Activated naive CD8-positive, alpha-beta T cell treated with anti-CD3 and anti-CD28 coated beads, Interleukin-2, amount 50 U/mL, for 16 hours (primary cell): ENCODE measurements at regions not wholly inside any gene's neighbourhood (a gene's known extent, or its start where the extent isn't known, plus 50 kb on each side); places are given as distances from the start of the nearest gene placed in this dataset.
"Not testable (repeated sequence)": the region's sequence is repeated elsewhere in the genome, so short reads cannot be mapped to it uniquely, and the experiment has no call there.

Experiments used
- DNase-seq: peaks from one replicate; pipeline ENCODE4 v3.0.0-alpha.2; 2020; ENCODE audit warnings: low read depth, low spot score

DNA sequence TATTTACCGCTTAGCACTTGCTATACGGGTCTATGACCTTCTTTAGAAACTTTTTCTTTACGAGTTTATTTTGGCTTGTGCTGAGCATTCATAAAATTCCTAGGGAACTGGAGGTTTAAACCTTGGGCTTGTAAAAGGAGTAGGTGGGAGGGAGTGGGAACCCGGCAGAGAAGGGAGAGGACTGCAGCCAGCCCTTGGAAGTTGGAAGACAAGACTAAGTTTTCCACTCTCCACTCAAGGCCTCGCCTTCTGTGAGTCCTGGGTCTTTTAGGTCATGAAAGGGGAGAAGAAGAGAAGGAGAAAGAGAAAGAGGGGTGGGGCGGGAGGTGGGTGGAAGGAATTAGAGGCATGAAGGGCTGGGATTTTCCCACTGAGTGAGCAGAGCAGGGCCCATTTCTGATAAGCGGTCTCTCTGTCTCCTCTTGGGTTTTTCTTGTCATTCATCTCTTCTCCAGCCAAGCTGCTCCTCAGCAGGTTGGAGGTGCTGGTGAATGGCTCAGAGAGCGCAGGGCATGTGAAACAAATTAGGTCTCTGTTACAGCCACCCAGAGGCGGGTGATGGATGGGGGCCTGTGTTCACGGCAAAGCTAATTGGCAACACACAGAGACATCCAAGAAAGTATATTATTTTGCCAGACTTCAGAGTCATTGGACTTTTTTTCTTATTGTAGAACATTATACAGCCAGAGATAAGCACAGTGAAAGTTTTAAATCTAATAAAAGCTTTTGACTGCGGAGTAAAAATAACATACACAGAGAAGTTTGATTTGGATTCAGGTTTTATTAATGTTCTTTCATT lies 247.3 kb downstream of the FOXD2 start:
- DNase-seq: no peak

DNA sequence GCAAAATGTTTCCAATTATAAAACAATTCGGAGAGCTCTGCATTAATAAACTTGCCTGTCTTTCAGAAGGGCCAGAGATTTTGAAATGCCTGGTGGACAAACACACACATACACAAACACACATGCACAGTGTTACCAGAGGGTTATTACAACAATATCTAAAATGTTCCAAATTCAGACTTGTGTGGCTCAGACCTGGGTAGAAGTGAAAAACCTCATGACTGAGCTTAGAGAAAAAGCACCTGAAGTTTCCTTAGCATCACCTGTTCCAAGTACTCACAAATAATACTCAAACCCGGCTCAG lies 247.9 kb downstream of the FOXD2 start:
- DNase-seq: no peak

DNA sequence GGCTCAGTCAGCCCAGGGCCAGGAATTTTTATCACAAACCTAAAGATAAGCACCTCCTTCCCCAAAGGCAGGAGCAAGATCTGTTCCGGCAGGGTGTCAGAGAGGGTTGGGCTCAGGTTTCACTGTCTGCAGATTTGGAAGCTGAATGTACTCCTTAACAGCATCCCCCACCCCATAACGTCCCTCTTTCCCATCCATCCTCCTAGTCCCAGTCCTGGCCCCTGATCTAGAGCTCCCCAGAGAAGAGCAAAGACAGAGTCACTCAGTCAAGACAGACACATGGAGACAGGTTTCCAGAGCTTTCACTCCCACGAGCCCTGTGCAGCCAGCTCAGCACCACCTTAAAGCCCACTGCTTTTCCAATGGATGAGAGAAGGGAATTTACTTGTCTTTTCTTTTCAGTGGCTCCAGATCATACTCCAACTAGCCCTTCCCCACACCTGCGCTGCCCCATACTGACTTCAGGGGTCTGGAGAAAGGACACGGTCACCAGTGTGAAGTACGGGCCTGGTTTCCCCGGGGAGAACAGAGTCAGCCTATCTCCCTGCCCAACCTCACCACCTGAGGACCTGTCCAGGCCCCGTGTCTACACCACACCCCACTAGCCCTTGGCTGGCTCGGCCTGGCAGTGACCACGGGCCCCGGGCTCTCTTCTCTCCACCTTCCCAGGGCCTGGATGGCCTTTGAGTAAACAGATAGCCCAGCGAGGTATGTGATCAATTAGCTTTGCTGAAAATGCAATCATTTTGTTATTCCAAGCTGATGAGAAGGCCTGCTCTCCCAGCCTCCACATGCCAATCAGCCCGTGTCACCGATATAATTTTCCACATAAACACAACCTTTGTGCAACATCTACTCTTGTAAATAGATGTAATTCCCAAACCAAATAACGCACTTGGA lies 249.1 kb downstream of the FOXD2 start:
- no peak for DNase-seq

DNA sequence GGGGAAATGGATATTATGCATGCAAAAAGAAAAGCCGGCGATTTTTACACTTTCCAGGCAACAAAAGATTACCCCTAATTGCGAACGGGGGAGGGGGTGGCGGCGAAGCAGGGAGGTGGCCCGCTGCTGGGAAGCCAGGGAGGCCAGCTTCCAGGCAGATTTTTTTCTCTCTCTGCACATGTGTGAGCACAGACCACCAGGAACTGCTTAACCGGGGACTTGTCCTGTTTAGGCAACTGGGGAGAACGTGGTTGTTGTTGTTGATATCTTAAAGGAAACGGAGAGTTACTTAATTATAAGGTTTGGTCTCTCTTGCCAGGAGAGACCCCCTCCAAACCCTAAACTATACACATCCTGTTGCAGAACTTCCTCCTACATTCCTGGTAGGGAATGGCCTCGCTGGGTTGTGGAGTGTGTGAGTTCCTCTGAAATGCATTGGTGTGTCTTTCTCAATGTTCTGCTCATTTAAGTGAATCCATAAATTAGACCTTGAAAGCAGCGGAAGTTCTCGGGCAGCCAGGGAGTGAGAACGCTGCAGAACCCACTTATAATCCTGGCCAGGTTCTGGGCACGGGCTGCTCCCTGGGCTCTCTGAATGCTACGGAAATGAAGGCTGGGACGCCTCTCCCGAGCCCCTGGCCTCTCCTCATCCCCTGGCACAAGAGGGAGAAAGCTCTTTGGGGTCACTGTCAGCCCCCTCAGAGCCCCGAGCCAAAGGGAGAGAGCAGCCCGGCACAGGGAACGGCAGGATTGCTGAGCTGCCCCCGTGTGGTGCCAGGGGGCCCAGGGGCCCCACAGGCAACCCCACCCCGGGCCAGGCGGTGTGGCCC lies 250.0 kb downstream of the FOXD2 start:
- DNase-seq: no peak

DNA sequence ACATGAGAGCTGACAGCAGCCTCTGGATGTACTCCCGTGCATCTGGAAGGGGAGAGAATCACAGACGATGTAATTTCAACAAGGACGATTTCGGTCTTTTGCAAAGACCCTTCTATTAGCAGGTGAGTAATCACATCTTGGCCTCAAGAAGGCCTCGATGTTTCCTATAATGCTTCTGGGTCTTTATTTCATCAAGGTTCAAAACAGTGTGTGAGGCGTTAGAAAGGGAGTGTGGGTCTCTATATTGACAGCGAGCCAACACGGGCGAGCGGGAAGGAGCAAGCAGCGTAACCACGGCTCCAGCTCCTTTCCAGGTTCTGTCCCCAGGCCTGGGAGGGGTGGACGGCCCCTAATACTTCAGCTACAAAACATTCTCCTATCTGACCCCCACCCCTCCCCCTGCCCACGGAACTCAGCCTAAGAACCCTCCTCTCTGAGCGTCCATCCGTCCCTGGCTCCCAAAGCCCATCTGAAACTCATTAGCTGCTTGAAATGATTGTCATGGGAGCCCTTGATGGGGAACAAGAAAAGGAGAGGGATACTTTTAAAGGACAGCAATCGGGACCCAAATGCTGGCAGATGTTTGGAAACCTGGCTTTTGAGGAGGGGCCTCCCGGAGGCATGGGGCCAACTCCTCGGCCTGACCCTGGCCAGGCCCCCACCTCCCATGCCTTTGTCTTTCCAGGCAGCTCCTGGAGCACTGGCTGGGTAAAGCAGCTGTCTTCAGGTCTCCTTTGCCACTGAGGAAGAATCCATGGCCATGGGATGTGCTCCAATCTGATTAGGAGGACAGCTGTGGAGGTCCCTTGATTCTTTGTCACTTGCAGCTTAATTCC lies 250.8 kb downstream of the FOXD2 start:
- DNase-seq: no peak

DNA sequence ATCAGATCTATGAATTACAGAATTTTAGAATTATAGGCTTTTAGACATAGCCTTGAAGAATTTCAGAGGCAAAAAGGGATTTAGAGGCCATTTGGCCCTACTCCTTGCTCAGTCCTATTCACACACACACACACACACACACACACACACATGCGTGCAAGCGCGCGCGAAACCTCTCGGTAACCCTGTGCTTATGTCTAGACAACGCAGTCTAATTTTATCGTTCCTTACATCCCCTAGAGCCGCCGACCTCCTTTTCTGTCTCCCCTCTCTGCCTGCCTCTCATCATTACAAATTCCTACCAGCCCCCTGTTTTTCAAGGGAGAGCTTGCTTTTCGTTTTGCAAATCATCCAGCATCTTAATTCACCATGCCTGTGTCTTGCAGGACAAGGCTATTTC lies 252.1 kb downstream of the FOXD2 start:
- no peak for DNase-seq

DNA sequence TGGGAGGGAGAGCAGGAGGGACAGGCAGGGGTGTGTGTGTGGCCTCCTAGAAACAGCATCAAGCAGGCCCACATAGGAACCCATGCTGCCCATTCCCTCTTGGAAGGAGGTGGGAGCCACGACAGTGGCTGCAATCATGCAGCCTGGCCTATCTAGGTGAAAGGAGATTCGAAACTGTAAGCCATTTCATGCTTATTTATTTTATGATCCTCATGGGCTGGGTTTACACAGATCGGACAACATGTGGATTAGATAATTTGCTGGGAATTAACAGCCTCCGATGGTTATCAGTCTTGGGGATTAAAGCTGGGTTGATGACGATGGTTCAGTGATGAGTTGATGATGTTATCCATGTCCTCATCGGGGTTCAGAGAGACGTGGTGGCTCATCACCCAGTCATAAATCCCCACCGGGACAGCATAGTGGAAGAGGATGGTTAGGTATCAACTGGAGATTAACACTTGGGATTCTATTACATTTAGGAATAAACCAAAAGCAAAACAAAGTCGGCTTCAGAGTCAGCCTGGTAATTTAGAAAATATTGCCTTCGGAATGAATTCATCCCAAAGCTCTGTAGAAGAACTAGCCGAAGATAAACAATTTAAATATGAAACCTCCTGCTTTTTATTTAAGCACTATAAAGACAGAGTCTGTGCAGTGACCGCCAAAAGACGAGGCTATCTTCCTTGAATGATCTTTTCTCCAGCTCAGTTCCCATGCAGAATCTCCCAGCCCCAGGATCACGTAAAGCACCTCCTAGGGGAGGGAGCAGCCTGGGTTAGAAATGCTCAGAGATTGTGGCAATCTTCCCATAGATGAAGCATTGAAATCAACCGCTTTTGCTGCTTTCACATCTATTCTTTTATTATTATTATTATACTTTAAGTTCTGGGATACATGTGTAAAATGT lies 252.8 kb downstream of the FOXD2 start:
- no peak for DNase-seq

DNA sequence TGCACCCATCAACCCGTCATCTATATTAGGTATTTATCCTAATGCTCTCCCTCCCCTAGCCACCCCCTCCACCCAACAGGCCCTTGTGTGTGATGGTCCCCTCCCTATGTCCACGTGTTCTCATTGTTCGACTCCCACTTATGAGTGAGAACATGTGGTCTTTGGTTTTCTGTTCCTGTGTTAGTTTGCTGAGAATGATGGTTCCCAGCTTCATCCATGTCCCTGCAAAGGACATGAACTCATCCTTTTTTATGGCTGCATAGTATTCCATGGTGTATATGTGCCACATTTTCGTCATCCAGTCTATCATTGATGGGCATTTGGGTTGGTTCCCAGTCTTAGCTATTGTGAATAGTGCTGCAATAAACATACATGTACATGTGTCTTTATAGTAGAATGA lies 253.4 kb downstream of the FOXD2 start:
- DNase-seq: not testable (repeated sequence)

DNA sequence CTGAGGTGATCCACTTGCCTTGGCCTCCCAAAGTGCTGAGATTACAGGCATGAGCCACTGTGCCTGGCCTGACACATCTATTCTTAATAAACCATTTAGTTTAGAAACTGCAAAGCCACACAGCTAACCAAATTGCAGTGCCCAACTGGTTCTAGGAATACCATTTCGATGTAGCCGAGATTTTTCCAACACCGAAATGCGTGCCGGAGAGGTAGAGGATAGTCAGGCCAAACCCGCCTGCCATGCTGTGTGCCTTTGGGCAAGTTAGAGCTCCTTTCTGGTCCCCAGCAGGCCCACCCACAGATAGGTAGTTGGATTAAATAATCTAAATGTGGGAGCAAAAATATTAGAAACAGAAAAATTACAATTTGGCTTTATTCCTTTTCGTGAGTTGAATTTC lies 254.4 kb downstream of the FOXD2 start:
- no peak for DNase-seq

DNA sequence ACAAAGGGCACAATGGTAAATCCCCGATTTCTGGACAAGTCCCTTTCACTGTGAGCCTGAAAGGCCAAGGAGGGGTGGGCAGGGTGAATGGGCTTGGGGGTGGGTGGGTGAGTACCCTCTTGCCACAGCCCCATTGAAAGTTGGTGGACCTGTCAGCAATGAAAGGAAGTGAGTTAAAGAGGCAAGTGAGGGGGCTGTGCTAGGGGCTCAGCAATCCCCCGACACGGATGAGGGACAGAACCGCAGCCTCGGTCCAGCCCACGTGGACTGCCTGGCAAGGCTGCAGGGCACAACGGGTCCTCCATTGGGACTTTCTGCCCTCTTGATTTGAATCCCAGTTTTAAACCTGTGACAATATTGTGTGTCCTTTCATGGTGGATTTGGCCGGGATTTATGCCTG lies 255.3 kb downstream of the FOXD2 start:
- no peak for DNase-seq

DNA sequence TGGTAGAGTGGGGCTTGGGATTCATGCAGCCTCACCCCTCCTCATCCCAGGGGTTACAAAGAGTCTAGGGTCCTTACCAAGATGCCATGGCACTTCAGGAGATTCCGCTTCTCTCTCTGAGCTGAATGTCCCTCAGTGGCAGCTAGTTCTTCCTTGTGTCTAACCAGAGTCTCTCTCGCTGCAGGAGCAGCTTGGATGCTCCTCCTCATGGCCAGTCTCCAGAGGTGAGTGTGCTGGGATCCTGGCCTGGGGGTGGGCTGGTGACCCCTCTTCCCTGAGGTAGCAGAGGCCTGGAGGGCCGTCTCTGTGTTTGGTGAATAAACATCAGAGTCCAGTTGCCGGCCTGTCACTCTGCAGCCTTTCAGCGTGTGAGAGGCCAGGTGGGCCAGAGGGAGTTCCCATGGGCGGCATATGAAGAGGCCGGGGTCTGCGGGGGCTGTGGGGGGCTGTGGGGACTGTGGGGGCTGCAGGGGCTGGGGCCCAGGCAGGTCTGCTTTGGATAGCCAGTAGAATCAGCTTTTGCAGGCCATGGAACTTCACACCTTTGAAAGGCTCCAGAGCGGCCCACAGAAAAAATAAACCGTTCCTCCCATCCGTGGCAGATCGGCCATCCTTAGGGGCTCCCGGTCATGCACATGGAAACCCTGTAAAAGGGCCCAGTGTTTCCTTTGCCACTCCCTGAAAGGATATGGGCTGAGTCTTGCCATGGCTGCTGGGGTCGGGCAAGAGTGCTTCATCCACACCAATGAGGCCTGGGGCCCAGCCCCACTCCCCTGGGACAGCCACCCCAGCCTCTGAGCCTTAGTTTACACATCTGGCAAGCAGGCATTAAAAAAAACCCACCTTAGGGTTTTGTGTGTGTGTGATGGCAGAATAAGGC lies 256.4 kb downstream of the FOXD2 start:
- no peak for DNase-seq

DNA sequence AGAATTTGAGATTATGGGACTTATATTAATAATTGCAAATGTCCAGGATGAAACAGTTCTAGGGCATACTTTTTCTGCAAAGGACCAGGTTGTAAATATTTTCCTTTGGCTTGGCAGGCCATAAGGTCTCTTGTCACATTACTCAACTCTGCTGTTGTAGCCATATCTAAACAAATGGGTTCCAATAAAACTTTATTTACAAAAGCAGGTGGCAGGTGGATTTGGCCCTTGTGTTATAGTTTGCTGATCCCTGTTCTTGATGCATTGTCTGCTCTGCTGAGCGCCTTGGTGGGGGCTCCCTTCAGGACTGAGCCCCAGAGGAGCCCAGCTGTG lies 258.5 kb downstream of the FOXD2 start:
- DNase-seq: no peak

DNA sequence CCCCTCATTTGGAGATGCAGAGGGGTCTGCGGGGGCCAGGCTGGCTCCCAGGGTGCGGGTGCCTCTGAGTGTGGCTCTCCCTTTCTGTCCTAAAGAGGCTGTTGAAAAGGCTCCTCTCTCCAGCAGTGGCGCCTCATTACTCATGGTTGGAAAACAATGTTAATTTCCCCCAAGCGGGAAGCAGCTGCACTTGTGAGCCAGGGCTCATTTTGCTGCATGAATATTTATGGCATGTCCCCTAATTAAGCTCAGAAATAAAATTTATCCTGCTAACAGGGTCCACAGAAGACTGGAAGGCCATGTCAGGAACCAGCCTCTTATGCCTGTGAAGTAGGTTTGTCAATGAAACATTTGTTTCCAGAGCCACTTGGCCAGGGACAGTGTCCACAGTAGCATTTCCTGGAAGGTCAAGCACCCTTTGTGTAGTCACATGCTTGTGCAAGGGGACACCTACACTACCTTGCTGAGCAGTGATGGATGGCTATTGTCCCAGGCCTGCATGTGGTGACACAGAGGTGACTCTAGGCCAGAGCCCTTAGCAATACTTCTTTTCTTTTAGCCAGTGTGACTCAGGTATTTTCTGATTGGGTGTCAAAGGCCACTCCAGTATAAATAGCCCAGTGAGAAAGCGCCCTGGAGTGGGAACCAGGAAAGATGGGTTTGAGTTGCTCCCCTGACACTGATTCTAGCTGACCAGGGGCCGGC lies 259.0 kb downstream of the FOXD2 start:
- no peak for DNase-seq

DNA sequence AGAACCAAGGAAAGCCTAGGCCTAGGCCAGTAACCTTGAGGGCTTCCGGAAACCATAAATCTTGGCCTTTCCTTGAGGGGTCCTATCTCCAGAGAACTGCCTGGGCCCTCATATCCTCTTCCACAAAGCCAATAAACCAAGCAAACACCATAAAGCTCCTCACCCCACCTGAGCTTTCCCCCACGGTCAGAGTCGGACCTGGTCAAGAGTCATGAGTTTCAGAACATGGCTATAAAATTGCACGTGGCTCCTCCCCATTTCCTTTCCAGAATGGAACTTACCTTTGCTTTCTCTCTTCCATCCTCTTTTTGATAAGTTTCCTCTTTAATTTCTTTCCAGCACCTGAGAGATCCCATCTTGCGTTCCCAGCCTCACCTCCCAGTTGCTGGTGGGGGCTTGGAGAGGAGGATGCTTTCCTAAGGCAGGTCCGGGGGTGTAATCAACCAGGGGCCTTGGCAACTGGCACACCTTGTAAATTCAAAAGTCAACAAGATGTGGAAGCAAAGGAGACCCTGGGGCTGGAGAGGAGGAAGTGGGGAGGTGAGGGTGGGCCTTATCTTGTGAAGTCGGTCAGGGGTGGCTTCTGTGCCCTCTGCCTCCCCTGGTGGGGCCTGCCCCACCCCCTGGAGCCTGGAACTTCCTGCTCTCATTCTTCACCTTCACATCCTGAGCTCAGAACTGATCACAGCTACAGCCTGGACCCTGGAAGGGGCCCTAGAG lies 259.9 kb downstream of the FOXD2 start:
- DNase-seq: no peak

DNA sequence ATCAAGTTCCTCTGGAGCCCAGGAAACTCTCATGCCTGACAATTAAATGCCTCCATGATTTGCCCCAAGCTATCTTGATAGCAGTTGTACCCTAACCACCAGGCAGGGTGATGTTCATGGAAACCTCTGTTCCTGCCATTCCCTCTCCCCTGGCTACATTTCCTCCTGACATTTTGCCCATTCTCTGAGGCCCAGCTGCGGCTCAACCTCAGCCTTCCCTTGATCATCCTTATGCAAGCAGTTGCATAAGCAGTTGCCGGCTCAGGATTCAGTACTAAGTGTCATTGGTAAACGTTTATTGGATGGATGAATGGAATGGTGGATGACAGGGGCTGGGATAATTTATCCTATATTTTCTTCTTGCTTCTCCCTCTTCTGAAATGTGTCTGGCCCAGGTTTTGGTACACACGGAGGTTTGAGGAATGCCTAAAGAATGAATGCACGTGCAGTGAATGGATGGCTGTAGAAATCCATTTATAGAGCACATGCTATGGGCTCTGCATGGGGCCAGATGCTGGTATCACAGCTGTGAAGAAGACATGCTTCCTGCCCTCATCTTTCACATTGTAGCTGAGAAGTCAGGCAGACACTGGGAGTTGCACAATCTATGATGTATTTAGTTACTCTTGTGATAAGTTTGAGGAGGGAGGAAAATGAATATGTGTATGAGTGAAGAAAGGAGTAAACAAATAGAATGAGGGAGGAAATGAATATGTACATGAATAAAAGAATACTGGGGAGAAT lies 261.8 kb downstream of the FOXD2 start:
- no peak for DNase-seq

DNA sequence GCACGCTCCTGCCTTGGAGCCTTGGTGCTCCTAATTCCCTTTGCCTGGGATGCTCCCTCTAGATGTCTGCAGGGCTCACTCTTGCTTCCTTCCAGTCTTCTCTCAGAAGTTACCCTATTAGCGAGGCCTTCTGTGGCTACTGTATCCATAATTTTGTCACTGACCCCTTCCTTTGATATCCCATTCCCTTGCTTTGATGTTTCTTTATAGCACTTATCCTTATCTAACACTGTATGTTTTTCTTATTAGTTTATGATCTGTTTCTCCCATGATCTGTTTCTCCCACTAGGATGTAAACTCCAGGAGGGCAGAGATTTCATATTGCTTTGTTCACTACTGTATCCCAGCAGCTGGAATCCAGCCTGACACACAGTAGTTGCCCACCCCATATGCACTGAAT lies 263.4 kb downstream of the FOXD2 start:
- no peak for DNase-seq

DNA sequence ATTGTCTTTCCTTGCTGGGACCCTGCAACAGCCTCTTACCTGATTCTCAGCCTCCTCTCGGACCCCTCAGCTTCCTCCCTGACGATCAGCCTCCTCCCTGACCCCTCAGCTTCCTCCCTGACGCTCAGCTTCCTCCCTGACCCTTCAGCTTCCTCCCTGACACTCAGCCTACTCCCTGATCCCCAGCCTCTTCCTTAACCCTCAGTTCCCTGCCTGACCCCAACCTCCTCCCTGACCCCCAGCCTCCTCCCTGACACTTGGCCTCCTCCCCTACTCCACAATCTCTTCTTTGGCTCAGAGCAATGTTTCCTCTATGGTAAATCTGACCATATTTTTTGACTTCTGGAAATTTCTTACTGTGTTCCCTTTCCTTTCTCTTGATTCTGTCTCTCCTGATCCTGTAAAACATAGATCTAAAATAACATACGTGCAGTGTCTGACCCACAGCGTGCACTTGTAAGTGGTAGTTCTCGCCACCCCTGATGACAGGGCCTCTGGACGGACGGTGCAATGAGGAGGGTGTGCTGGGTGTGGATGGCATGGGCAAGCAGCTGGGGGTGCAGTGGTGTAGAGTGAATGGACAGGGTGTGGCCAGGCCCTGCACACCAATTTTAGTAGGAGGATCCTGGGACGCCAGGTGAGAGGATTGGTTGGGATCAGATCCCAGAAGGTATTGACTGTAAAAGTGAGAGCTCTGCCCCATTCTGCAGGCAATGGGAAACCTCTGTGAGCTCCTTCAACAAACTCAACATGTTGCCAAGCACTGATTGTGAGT lies 264.1 kb downstream of the FOXD2 start:
- no peak for DNase-seq
